KMS-11 (cell line): ENCODE measurements at regions not wholly inside any gene's neighbourhood (a gene's known extent, or its start where the extent isn't known, plus 50 kb on each side); places are given as distances from the start of the nearest gene placed in this dataset.

Experiments used
- H2AFZ ChIP-seq: fragments of 200-600 bp; sonication (generic); 2 replicates; pipeline ENCODE4 v1.6.1; 2016; ENCODE audit warnings: antibody characterized with exemption, mixed run types, low read depth
- H3K27ac ChIP-seq: fragments of 200-600 bp; sonication (generic); 2 replicates; pipeline ENCODE4 v1.6.1; 2016; ENCODE audit warnings: mild to moderate bottlenecking, mixed run types
- H3K27me3 ChIP-seq: fragments of 200-600 bp; sonication (generic); 2 replicates; pipeline ENCODE4 v1.6.1; 2017; ENCODE audit warnings: mild to moderate bottlenecking, low read depth, mixed run types, moderate library complexity; ENCODE audit not compliant: insufficient read depth
- H3K36me3 ChIP-seq: fragments of 200-600 bp; sonication (generic); 2 replicates; pipeline ENCODE4 v1.6.1; 2017; ENCODE audit warnings: mild to moderate bottlenecking, mixed run types; ENCODE audit not compliant: insufficient read depth
- H3K4me1 ChIP-seq: fragments of 200-600 bp; sonication (generic); 2 replicates; pipeline ENCODE4 v1.6.1; 2016; ENCODE audit warnings: mild to moderate bottlenecking, low read depth, mixed run types; ENCODE audit not compliant: poor library complexity, severe bottlenecking
- H3K4me2 ChIP-seq: fragments of 200-600 bp; sonication (generic); 2 replicates; pipeline ENCODE4 v1.7.0; 2016; ENCODE audit warnings: mild to moderate bottlenecking, mixed run types
- H3K4me3 ChIP-seq: fragments of 200-600 bp; sonication (generic); IDR thresholded peaks from 2 replicates; pipeline ENCODE4 v1.6.1; 2017; ENCODE audit warnings: low read depth, low read length, mixed read lengths; ENCODE audit not compliant: insufficient read depth
- H3K79me2 ChIP-seq: fragments of 200-600 bp; sonication (generic); 2 replicates; pipeline ENCODE4 v1.6.1; 2016; ENCODE audit warnings: low read depth, mixed run types; ENCODE audit not compliant: insufficient read depth
- H3K9ac ChIP-seq: fragments of 200-600 bp; sonication (generic); 2 replicates; pipeline ENCODE4 v1.6.1; 2016; ENCODE audit warnings: mild to moderate bottlenecking, mixed run types
- H4K20me1 ChIP-seq: fragments of 200-600 bp; sonication (generic); 2 replicates; pipeline ENCODE4 v1.6.1; 2016; ENCODE audit warnings: mild to moderate bottlenecking, mixed run types; ENCODE audit not compliant: insufficient read depth
- CTCF ChIP-seq: fragments of 200-600 bp; sonication (generic); conservative IDR thresholded peaks from 2 replicates; pipeline ENCODE4 v1.6.1; 2017; ENCODE audit warnings: low read depth, mild to moderate bottlenecking, antibody characterized with exemption, low read length, moderate library complexity, mixed read lengths

DNA sequence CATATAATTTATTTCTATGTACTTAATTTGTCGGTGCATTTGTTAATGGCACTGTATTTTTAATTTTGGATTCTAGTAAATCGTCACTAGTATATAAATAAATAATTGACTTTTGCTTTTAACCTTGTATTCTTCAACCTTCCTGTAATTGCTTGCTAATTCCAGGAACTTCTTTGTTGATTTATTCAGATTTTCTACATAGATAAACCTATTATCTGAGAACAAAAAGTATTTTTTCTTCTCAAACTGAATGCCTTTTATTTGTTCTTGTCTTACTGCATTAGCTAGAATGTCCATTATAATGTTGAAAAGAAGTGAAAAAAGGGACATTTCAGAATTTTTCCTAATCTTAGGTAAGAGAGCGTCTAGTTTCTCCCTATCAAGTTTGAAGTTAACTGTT lies 839.1 kb downstream of the SH3BGRL start:
- no peak for TF ChIP-seq CTCF
- Histone ChIP-seq H3K36me3 (no peaks in the 10 kb centered on the region), H3K4me2 (no peak overlapping the region), H2AFZ (no peak overlapping the region), H3K4me1 (no peaks in the 10 kb centered on the region), H3K27ac (no peak overlapping the region), H3K27me3 (no peaks in the 10 kb centered on the region), H3K9ac (no peak overlapping the region), H4K20me1 (no peaks in the 10 kb centered on the region), H3K4me3 (no peak overlapping the region), H3K79me2 (no peaks in the 10 kb centered on the region)

DNA sequence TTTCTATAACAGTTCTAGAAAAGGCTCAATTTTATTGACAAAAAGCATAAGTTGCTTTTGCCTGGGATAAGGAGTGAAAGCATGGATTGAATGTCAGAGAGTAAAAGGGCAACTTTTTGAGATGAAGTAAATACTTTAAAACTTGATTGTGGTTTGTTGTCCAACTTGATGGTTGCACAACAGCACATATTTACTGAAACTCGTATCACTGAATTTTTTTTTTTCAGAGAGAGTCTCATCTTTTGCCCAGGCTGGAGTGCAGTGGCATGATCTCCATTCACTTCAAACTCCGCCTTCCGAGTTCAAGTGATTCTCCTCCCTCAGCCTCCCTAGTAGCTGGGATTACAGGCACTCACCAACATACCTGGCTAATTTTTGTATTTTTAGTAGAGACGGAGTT lies 856.8 kb downstream of the SH3BGRL start:
- Histone ChIP-seq H3K27ac (no peak overlapping the region), H3K9ac (no peak overlapping the region), H3K4me1 (no peaks in the 10 kb centered on the region), H3K27me3 (no peaks in the 10 kb centered on the region), H2AFZ (no peak overlapping the region), H3K36me3 (no peaks in the 10 kb centered on the region), H3K79me2 (no peaks in the 10 kb centered on the region), H4K20me1 (no peaks in the 10 kb centered on the region), H3K4me2 (no peak overlapping the region), H3K4me3 (no peak overlapping the region)
- TF ChIP-seq CTCF = no peak

DNA sequence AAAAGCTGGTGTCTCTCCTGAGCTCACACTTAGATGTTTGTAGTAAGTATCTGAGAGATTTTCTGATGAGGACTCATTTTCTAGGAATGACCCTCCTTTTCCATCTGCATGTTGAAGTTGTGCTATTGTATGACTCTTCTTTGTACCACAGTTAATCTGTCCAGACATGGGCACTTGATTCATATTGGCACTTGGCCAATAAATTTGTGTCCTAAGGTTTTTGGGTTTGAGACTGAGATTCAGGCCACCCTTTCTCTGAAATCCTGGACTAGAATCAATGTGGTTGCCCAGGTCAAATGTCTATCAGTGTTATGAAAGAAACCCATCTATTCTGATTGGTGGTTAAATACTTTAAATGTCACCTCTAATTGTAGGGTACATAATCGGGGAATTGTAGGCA lies 869.0 kb downstream of the SH3BGRL start:
- Histone ChIP-seq H3K27ac (no peak overlapping the region), H4K20me1 (no peaks in the 10 kb centered on the region), H3K4me3 (no peak overlapping the region), H3K9ac (no peak overlapping the region), H3K79me2 (no peaks in the 10 kb centered on the region), H2AFZ (no peak overlapping the region), H3K4me2 (no peak overlapping the region), H3K27me3 (no peaks in the 10 kb centered on the region), H3K4me1 (no peaks in the 10 kb centered on the region), H3K36me3 (no peaks in the 10 kb centered on the region)
- no peak for TF ChIP-seq CTCF

- Histone ChIP-seq H3K4me3 (no peak overlapping the region), H3K27ac (peak overlapping the region; percentile 96; the same call in 1 of the 2 replicates), H3K9ac (no peak overlapping the region), H3K27me3 (no peaks in the 10 kb centered on the region), H3K4me2 (peak overlapping the region; percentile 88; the same call in 1 of the 2 replicates), H3K79me2 (no peaks in the 10 kb centered on the region), H4K20me1 (no peaks in the 10 kb centered on the region), H3K36me3 (no peaks in the 10 kb centered on the region), H3K4me1 (peaks cover 46% of the 10 kb centered on the region), H2AFZ (no peak overlapping the region; the same call in 1 of the 2 replicates)
- peak; percentile 77 for TF ChIP-seq CTCF
Measured at GRCh38 chrX:82081027-82081426, 879.1 kb downstream of the SH3BGRL start.
